HepG2 (cell line): ENCODE measurements at regions not wholly inside any gene's neighbourhood (a gene's known extent, or its start where the extent isn't known, plus 50 kb on each side); places are given as distances from the start of the nearest gene placed in this dataset.

Experiments used
- JUN ChIP-seq: sonication (generic); formaldehyde crosslinking; IDR thresholded peaks from 2 replicates; pipeline ENCODE4 v1.4.0; 2020; ENCODE audit warnings: mild to moderate bottlenecking, missing genetic modification reagents
- JUNB ChIP-seq: sonication (generic); formaldehyde crosslinking; IDR thresholded peaks from 2 replicates; pipeline ENCODE4 v1.8.0; 2022; ENCODE audit warnings: missing genetic modification reagents, mild to moderate bottlenecking, borderline replicate concordance
- MATR3 ChIP-seq: sonication (generic); formaldehyde crosslinking; IDR thresholded peaks from 2 replicates; pipeline ENCODE4 v1.4.0; 2020; ENCODE audit warnings: missing genetic modification reagents
- MEIS1 ChIP-seq: sonication (generic); formaldehyde crosslinking; IDR thresholded peaks from 2 replicates; pipeline ENCODE4 v1.9.0; 2021; ENCODE audit warnings: mild to moderate bottlenecking, missing genetic modification reagents, moderate library complexity, borderline replicate concordance
- POLR2A ChIP-seq, 2 experiments: IDR thresholded peaks; 2 replicates each; pipeline ENCODE4 v1.6.1; 2011; ENCODE audit warnings: low read depth in 2 of 2, low read length in 2 of 2, mild to moderate bottlenecking in 1 of 2, moderate library complexity in 1 of 2; ENCODE audit not compliant: insufficient read depth in 1 of 2
- SALL2 ChIP-seq: sonication (generic); formaldehyde crosslinking; IDR thresholded peaks from 2 replicates; pipeline ENCODE4 v1.8.1; 2023; ENCODE audit warnings: mild to moderate bottlenecking, missing genetic modification reagents, inconsistent platforms
- ZBTB7B ChIP-seq: sonication (generic); formaldehyde crosslinking; IDR thresholded peaks from 2 replicates; pipeline ENCODE4 v1.4.0; 2020; ENCODE audit warnings: missing genetic modification reagents
- ZNF564 ChIP-seq: sonication (generic); formaldehyde crosslinking; IDR thresholded peaks from 2 replicates; pipeline ENCODE4 v1.8.1; 2023; ENCODE audit warnings: mild to moderate bottlenecking, missing genetic modification reagents
- TF ChIP-seq, protein P1 (sequence below): sonication (generic); formaldehyde crosslinking; IDR thresholded peaks from 2 replicates; pipeline ENCODE4 v1.4.0; 2020; ENCODE audit warnings: missing genetic modification reagents

DNA sequence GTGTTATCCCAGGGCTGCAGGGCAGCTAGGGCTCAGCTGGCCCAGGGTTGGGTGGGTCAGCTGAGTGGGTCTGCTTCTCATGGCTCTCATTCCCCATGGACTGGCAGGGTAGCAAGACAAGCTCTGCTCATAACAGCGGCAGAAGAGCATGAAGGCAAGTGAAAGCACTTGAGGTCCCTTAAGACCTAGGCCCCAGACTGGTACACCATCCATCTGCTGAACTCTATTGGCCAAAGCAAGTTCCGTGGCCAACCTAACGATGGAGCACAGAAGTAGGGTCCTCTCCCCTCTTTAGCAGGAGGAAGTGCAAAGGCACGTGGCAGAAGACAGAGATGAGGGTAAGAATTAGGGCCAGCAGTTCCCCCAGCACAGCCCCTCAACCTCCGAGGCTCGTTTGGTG, 174.3 kb upstream of the TOPAZ1 start:
- TF ChIP-seq JUN (CRISPR knock-in tag) = no peak
- no peak for TF ChIP-seq MATR3 (CRISPR knock-in tag)
- no peak for TF ChIP-seq POLR2A (IDR thresholded peaks at IDR 0.05; ENCODE audit: insufficient read depth in 1 of 2, low read depth in 2 of 2, low read length in 2 of 2)
- no peak for TF ChIP-seq JUNB (CRISPR knock-in tag)
- TF ChIP-seq SALL2 = no peak
- TF ChIP-seq ZBTB7B (CRISPR knock-in tag) = no peak
- TF ChIP-seq, protein P1, sequence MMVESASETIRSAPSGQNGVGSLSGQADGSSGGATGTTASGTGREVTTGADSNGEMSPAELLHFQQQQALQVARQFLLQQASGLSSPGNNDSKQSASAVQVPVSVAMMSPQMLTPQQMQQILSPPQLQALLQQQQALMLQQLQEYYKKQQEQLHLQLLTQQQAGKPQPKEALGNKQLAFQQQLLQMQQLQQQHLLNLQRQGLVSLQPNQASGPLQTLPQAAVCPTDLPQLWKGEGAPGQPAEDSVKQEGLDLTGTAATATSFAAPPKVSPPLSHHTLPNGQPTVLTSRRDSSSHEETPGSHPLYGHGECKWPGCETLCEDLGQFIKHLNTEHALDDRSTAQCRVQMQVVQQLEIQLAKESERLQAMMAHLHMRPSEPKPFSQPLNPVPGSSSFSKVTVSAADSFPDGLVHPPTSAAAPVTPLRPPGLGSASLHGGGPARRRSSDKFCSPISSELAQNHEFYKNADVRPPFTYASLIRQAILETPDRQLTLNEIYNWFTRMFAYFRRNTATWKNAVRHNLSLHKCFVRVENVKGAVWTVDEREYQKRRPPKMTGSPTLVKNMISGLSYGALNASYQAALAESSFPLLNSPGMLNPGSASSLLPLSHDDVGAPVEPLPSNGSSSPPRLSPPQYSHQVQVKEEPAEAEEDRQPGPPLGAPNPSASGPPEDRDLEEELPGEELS (CRISPR knock-in tag) = no peak
- TF ChIP-seq ZNF564 (CRISPR knock-in tag) = no peak
- no peak for TF ChIP-seq MEIS1 (CRISPR knock-in tag)
